ENCODE measurements at regions not wholly inside any gene's neighbourhood (a gene's known extent, or its start where the extent isn't known, plus 50 kb on each side); places are given as distances from the start of the nearest gene placed in this dataset.

DNA sequence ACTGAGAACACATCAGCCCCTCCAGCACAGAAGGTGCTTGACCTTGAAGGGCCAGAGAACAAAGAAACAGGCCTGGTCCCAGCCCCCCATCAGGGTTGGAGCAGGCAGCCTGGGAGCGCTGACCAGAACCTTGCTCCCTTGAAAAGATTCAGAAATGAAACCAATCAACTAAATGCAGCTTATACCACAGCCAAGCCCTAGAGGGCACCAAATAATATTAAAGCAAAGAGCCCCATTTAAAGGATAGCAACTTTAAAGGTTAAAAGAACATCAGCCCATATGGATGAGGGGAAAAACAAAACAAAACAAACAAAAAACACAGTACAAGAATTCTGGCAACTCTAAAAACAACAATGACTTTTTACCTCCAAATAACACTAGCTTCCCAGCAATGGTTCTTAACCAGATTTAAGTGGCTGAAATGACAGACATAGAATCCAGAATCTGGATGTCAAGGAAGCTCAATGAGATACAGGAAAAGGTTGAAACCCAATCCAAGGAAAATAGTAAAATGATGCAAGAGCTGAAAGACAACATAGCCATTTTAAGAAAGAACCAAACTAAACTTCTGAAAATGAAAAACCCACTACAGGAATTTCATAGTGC lies 471.9 kb downstream of the MTRR start:
- no peak for FAIRE-seq
- TF ChIP-seq, protein P1, sequence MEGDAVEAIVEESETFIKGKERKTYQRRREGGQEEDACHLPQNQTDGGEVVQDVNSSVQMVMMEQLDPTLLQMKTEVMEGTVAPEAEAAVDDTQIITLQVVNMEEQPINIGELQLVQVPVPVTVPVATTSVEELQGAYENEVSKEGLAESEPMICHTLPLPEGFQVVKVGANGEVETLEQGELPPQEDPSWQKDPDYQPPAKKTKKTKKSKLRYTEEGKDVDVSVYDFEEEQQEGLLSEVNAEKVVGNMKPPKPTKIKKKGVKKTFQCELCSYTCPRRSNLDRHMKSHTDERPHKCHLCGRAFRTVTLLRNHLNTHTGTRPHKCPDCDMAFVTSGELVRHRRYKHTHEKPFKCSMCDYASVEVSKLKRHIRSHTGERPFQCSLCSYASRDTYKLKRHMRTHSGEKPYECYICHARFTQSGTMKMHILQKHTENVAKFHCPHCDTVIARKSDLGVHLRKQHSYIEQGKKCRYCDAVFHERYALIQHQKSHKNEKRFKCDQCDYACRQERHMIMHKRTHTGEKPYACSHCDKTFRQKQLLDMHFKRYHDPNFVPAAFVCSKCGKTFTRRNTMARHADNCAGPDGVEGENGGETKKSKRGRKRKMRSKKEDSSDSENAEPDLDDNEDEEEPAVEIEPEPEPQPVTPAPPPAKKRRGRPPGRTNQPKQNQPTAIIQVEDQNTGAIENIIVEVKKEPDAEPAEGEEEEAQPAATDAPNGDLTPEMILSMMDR (IDR thresholded peaks at IDR 0.05; ENCODE audit: insufficient read depth, missing control alignments) = peak; percentile 57
- no peak for DNase-seq (ENCODE audit: insufficient read length, low spot score)

GRCh38 chr5:8341406-8341805 lies 472.5 kb downstream of the MTRR start:
- no peak for DNase-seq (ENCODE audit: insufficient read length, low spot score)
- FAIRE-seq = no peak
- TF ChIP-seq, protein P1 (IDR thresholded peaks at IDR 0.05; ENCODE audit: insufficient read depth, missing control alignments) = no peak

GRCh38 chr5:8347984-8348383 lies 479.0 kb downstream of the MTRR start:
- DNase-seq (ENCODE audit: insufficient read length, low spot score) (no peak), FAIRE-seq (no peak)
- TF ChIP-seq, protein P1 (IDR thresholded peaks at IDR 0.05; ENCODE audit: insufficient read depth, missing control alignments) = no peak

DNA sequence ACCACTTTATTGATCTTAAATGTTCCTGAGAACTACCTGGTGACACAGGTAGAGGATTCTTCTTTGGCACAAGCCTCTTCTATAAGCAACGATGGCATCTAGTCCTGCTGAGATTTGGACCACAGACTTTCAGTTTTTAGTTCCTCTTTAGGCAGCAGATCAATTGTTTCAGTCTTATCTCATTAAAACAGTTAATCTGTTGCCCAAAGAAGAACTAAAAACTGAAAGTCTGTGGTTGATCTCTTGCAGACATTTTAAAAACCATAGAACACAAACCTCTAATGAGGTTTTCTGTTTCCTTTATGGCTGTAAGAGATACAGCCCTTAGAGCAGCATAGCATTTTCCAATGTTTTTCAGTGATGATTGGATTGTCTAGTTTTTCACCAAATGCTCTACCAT lies 480.9 kb downstream of the MTRR start:
- TF ChIP-seq, protein P1 (IDR thresholded peaks at IDR 0.05; ENCODE audit: insufficient read depth, missing control alignments) = no peak
- DNase-seq (ENCODE audit: insufficient read length, low spot score) (no peak), FAIRE-seq (no peak)

GRCh38 chr5:8350644-8351339 lies 481.8 kb downstream of the MTRR start:
- TF ChIP-seq, protein P1 (IDR thresholded peaks at IDR 0.05; ENCODE audit: insufficient read depth, missing control alignments) = no peak
- no peak for FAIRE-seq

GRCh38 chr5:8355981-8356380 lies 487.0 kb downstream of the MTRR start:
- TF ChIP-seq, protein P1 (IDR thresholded peaks at IDR 0.05; ENCODE audit: insufficient read depth, missing control alignments) = no peak
- FAIRE-seq = no peak
- DNase-seq (ENCODE audit: insufficient read length, low spot score) = no peak

More at GRCh38 chr5:8350644-8351339, 481.8 kb downstream of the MTRR start:
- no peak for DNase-seq (ENCODE audit: insufficient read length, low spot score)

DNA sequence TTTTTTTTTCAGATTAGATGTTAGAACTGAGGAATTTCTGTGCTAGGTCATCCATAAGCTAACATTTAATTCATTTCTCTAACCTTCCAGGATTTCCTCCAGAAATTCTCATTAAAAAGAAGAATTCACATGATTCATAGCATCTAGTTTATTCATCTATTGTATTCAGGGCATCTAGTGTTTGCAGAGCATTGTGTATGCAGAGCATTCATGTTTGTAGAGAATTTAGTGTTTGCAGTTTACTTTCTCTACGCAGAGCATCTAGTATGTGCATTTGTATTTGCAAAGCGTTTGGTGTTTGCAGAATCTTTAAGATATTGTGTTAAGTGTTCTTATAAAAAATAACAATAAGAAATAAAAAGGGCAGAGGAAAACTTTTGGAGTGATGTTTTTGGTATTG lies 491.1 kb downstream of the MTRR start:
- FAIRE-seq (no peak), DNase-seq (ENCODE audit: insufficient read length, low spot score) (no peak)
- TF ChIP-seq, protein P1 (IDR thresholded peaks at IDR 0.05; ENCODE audit: insufficient read depth, missing control alignments) = no peak

Data from D721Med (cell line).